LNCaP clone FGC (cell line): ENCODE measurements at regions not wholly inside any gene's neighbourhood (a gene's known extent, or its start where the extent isn't known, plus 50 kb on each side); places are given as distances from the start of the nearest gene placed in this dataset.

Experiments
- DNase-seq: peaks from one replicate; pipeline ENCODE4 v3.0.0-alpha.2; 2011; ENCODE audit warnings: low read depth
- H3K4me3 ChIP-seq: 2 replicates; pipeline ENCODE4 v1.5.1; 2011; ENCODE audit warnings: mild to moderate bottlenecking, low read depth, low read length, control low read depth
- CTCF ChIP-seq: IDR thresholded peaks from 2 replicates; pipeline ENCODE4 v1.5.1; 2012; ENCODE audit warnings: mild to moderate bottlenecking; ENCODE audit not compliant: control insufficient read depth, insufficient read depth; ENCODE audit errors: extremely low read depth

DNA sequence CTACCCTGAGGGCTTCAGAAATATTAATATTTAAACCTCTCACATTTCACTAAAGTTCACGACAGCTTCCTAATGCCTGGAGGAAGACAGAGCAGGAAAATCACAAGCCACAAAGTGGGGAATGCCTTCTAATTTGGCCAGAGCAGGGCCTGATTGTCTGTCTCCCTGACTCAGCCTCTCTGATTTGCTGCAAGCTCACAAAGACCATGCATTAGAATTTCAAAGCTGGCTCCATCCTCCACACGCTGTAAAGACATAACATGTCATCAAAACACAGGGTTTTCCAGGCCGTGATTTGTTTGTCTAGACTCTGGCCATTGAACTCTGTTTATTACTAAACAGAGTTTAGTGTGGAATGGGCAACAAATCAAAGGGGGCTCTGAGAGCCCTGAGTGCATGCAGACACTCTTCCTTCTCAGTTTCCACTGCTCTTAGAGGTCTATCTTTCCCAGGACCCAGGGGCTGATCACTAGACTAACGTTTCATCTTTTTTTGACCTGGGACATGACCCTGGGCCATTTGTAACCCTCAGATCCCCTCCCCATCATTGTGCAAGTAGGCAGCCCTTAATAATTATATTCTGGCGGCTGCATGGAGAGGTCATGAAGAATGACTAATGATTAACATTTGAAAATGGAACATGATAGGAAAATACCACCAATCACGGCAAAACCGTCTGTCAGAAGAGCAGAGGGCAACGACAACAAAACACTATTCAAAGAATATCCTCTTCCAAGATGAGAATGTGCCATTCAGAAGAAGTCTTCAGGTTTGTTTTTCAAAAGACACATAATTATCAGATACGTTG, 140.2 kb downstream of the ENC1 start:
- no peak for DNase-seq
- no peak for TF ChIP-seq CTCF
- no peak overlapping the region for H3K4me3 ChIP-seq

DNA sequence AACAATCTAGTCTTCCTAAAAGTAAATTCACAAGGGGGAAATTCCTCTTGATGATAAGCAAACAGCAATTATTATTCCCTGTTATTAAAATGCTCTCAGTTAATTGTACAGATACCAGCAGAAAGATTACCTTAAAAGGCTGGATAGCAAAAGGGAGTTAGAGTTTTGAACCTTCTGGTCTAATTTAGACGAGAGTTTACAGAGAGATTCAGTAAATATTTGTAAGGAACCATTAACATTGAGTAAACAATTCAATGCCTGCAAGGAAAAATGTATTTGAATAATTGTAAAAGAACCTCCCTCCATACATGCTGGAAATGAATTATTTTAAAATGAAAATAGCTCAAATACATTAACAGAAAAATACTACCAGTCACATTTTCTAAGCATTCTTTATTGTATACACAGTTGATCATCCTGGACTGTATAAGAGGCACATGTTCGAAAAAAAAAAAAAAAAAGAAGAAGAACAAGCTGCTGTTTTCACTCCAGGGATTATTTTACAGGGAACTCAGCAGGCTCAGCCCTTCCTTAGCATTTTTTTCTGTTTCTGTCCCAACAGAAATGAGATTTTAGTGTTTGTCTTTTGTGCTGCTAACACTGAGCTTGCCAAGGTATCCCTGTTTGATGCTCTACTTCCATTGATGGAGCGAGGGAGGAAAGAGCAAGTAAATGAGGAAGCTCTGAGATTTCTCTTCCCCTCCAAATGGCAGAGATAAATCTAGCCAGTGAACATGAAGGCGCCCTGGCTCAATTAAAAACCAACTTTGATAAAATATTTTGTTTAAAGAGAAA, 141.1 kb downstream of the ENC1 start:
- TF ChIP-seq CTCF, result no peak
- DNase-seq, result peak; percentile 63
- no peak overlapping the region for H3K4me3 ChIP-seq

GRCh38 chr5:74497706-74498105, 142.8 kb downstream of the ENC1 start:
- DNase-seq, result no peak
- H3K4me3 ChIP-seq, result no peak overlapping the region
- no peak for TF ChIP-seq CTCF

- DNase-seq, result no peak
- no peak overlapping the region for H3K4me3 ChIP-seq
- no peak for TF ChIP-seq CTCF
Observed at GRCh38 chr5:74493411-74493810, 147.1 kb downstream of the ENC1 start.

GRCh38 chr5:74492230-74492629, 148.3 kb downstream of the ENC1 start:
- no peak for DNase-seq

GRCh38 chr5:74491586-74491985, 148.9 kb downstream of the ENC1 start:
- no peak for TF ChIP-seq CTCF
- no peak for DNase-seq
- H3K4me3 ChIP-seq, result no peak overlapping the region

More at GRCh38 chr5:74492230-74492629, 148.3 kb downstream of the ENC1 start:
- TF ChIP-seq CTCF, result no peak
- H3K4me3 ChIP-seq, result no peak overlapping the region
